HG02870 (cell line): ENCODE measurements at regions not wholly inside any gene's neighbourhood (a gene's known extent, or its start where the extent isn't known, plus 50 kb on each side); places are given as distances from the start of the nearest gene placed in this dataset.
"Not testable (repeated sequence)": the region's sequence is repeated elsewhere in the genome, so short reads cannot be mapped to it uniquely, and the experiment has no call there.

Experiments used
- ATAC-seq: cut with Tn5 transposase; IDR thresholded peaks from one replicate; pipeline ENCODE4 v1.9.1; 2021; ENCODE audit warnings: mild to moderate bottlenecking, moderate library complexity; ENCODE audit not compliant: unreplicated experiment

DNA sequence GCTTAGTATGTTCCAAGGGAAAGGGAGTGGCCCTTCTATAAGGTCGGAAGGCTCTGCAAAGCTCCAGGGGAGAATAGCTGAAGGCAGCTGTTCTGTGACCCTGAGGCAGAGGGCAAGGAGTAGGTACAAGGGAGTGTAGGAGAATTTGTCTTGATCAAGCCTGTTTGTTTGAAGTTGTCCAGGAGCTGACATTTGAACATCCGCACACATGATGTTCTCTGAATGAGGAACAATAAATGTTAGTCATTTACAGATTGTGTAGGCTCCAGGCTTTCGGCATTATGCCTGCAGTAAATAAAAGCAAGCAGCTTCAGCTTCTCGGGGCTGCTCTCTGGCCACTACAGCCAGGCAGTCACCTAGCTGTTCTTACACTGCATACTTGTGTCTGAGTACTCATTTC, 52.7 kb downstream of the CTAGE6 start:
- ATAC-seq = not testable (repeated sequence)

DNA sequence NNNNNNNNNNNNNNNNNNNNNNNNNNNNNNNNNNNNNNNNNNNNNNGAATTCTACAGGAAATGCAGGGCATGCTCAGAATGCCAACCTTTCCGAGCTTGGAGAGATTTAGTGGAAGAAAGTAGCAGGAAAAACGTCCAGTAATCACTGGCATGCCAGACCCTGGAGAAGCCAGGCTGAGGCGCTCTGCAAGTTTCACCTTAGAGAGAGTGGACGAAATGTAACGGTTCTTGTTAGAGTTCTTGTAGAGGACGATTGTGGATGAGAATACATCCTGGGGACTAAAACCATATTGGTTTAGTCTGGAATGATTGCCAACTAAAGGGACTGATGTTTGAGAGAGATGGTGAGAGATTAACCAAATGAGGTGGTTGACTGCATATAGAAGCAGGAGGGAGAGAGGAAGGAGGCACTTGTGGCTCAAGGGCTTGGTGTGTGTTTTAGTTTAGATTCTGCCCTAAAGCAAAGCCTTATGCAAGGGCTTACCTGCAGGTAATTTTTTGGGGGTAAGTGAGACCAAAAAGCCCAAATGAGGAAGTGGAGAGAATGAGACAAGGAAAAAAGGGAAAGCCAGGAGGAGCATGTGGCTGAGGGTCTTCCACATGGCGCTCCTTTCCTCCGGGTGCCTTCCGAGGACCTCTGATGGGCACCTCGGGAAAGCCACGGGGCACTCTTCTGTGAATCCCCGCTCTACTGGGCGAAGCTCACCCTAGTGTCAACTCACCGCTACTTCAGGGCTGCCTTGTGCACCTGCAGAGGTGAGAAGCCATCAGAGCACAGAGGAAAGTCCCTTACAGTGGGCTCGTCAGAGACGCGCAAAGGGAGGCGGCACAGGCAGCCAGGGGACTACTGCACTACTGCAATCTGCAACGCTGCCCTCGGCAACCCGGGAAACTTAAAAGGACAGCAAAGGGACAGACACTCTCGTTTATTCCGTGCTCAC, 56.5 kb downstream of the CTAGE6 start:
- ATAC-seq = peak; percentile 96
